SK-N-SH (cell line): ENCODE measurements at regions not wholly inside any gene's neighbourhood (a gene's known extent, or its start where the extent isn't known, plus 50 kb on each side); places are given as distances from the start of the nearest gene placed in this dataset.

Experiments
- CTCF ChIA-PET: fragments of 300-600, 350-600 bp; formaldehyde crosslinking; extraction: SDS; loops from one replicate; lab custom pipeline; 2021; lab: Yijun Ruan, JAX
- POLR2A ChIA-PET: fragments of 350-600 bp; sonication (Branson Sonifier 250); formaldehyde crosslinking; extraction: SDS; loops from one replicate; lab custom pipeline; 2020; ENCODE audit warnings: antibody characterized with exemption, inconsistent platforms; lab: Yijun Ruan, JAX
- DNase-seq: peaks from one replicate; pipeline ENCODE4 v3.0.0; 2012
- H2AFZ ChIP-seq: fragments of 200-600 bp; sonication (generic); 2 replicates; pipeline ENCODE4 v1.8.1; 2016; ENCODE audit warnings: antibody characterized with exemption, mild to moderate bottlenecking, low read depth
- H3F3A ChIP-seq: fragments of 200-600 bp; sonication (generic); replicated peaks from 2 replicates; pipeline ENCODE3; 2016; ENCODE audit warnings: antibody characterized with exemption, mild to moderate bottlenecking; ENCODE audit not compliant: insufficient read depth
- H3K27ac ChIP-seq, 2 experiments: fragments of 200-500 bp in 1 of 2; fragments of 200-600 bp in 1 of 2; sonication (Bioruptor generic) in 1 of 2; sonication (generic), shearing (Covaris generic) in 1 of 2; 2 replicates each; pipeline versions ENCODE4 v1.5.1 to v1.6.1; 2014 to 2016; ENCODE audit warnings: low read depth in 2 of 2, inconsistent platforms in 1 of 2, low read length in 1 of 2, mild to moderate bottlenecking in 1 of 2, mixed read lengths in 1 of 2
- H3K27me3 ChIP-seq: fragments of 200-600 bp; sonication (generic), shearing (Covaris generic); 2 replicates; pipeline ENCODE4 v1.6.1; 2016; ENCODE audit warnings: mixed run types; ENCODE audit not compliant: insufficient read depth
- H3K36me3 ChIP-seq, 2 experiments: fragments of 200-500 bp in 1 of 2; fragments of 200-600 bp in 1 of 2; sonication (Bioruptor generic) in 1 of 2; sonication (generic) in 1 of 2; replicated peaks in 1 of 2; 2 replicates each; pipeline versions ENCODE3 to v1.5.1; 2014 to 2016; ENCODE audit warnings: low read length in 1 of 2, mild to moderate bottlenecking in 1 of 2; ENCODE audit not compliant: insufficient read depth in 2 of 2, control insufficient read depth in 1 of 2
- H3K4me1 ChIP-seq, 2 experiments: fragments of 200-500 bp in 1 of 2; fragments of 200-600 bp in 1 of 2; sonication (Bioruptor generic) in 1 of 2; sonication (generic), shearing (Covaris generic) in 1 of 2; 2 replicates each; pipeline versions ENCODE4 v1.5.1 to v1.6.1; 2014 to 2016; ENCODE audit warnings: low read depth in 1 of 2, low read length in 1 of 2, mixed run types in 1 of 2; ENCODE audit not compliant: insufficient read depth in 2 of 2, control insufficient read depth in 1 of 2
- H3K4me2 ChIP-seq: fragments of 200-600 bp; sonication (generic), shearing (Covaris generic); 2 replicates; pipeline ENCODE4 v1.6.1; 2017; ENCODE audit warnings: mixed run types
- H3K4me3 ChIP-seq, 2 experiments: fragments of 200-500 bp in 1 of 2; fragments of 200-600 bp in 1 of 2; sonication (Bioruptor generic) in 1 of 2; sonication (generic), shearing (Covaris generic) in 1 of 2; 2 replicates each; pipeline versions ENCODE4 v1.5.1 to v1.8.1; 2014 to 2016; ENCODE audit warnings: low read depth in 2 of 2, inconsistent platforms in 1 of 2, low read length in 1 of 2, mild to moderate bottlenecking in 1 of 2, mixed read lengths in 1 of 2, moderate library complexity in 1 of 2
- H3K79me2 ChIP-seq: fragments of 200-600 bp; sonication (generic); 2 replicates; pipeline ENCODE4 v1.8.1; 2017; ENCODE audit warnings: mild to moderate bottlenecking; ENCODE audit not compliant: insufficient read depth
- H3K9ac ChIP-seq: fragments of 200-600 bp; sonication (generic); 2 replicates; pipeline ENCODE4 v1.6.1; 2017; ENCODE audit warnings: mixed run types
- H3K9me2 ChIP-seq: fragments of 200-600 bp; sonication (generic); 2 replicates; pipeline ENCODE4 v1.6.1; 2017; ENCODE audit warnings: mixed run types
- H3K9me3 ChIP-seq: fragments of 200-600 bp; sonication (generic); 2 replicates; pipeline ENCODE4 v1.6.1; 2017; ENCODE audit warnings: mixed run types, mild to moderate bottlenecking, moderate library complexity
- H4K20me1 ChIP-seq: fragments of 200-600 bp; sonication (generic); 2 replicates; pipeline ENCODE4 v1.6.1; 2017; ENCODE audit warnings: mild to moderate bottlenecking, mixed run types; ENCODE audit not compliant: insufficient read depth
- GABPA ChIP-seq: IDR thresholded peaks from 2 replicates; pipeline ENCODE4 v1.4.0; 2012; ENCODE audit warnings: low read depth, mild to moderate bottlenecking
- NFIC ChIP-seq: IDR thresholded peaks from 2 replicates; pipeline ENCODE4 v1.4.0; 2012; ENCODE audit warnings: borderline replicate concordance
- PBX3 ChIP-seq: IDR thresholded peaks from 2 replicates; pipeline ENCODE4; 2012
- TCF12 ChIP-seq: IDR thresholded peaks from 2 replicates; pipeline ENCODE4 v1.4.0; 2012
- WGBS: methylation state at CpG from one replicate; pipeline ENCODE4 v1.1.6; 2017; ENCODE audit warnings: low lambda C conversion rate; 5-methylcytosine and 5-hydroxymethylcytosine counted together
- TF ChIP-seq, protein P1 (sequence below): fragments of 150-350 bp; IDR thresholded peaks from 2 replicates; pipeline ENCODE4 v1.6.1; 2016; ENCODE audit warnings: mild to moderate bottlenecking, low read depth, low read length

DNA sequence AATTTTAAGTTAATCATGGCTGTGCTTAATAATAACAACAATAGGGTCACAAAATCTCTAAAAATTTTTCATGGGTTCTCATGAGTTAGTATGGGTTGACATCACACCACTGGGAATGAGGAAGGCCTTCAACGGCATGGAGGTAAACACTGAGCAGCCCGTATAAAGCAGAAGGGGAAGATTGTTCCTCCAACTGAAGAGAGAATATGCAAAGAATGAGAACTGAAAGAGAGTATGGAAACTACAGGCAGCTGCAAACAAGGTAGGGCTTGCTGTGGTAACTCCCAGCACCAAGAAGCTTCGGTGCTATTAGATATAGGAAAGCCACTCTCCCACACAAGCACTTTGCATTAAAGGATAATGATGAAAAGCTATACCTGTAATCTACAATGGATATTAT, 1242.3 kb upstream of the CELF4 start:
- H3K27ac ChIP-seq, result no peak overlapping the region
- WGBS, result 32% methylated on average over 3 of the region's 3 CpGs
- no peaks in the 10 kb centered on the region for H3K4me1 ChIP-seq
- no peak overlapping the region for H2AFZ ChIP-seq
- H4K20me1 ChIP-seq, result no peaks in the 10 kb centered on the region
- no peaks in the 10 kb centered on the region for H3F3A ChIP-seq
- H3K9ac ChIP-seq, result no peak overlapping the region
- TF ChIP-seq GABPA (no peak), PBX3 (no peak)
- TF ChIP-seq, protein P1, sequence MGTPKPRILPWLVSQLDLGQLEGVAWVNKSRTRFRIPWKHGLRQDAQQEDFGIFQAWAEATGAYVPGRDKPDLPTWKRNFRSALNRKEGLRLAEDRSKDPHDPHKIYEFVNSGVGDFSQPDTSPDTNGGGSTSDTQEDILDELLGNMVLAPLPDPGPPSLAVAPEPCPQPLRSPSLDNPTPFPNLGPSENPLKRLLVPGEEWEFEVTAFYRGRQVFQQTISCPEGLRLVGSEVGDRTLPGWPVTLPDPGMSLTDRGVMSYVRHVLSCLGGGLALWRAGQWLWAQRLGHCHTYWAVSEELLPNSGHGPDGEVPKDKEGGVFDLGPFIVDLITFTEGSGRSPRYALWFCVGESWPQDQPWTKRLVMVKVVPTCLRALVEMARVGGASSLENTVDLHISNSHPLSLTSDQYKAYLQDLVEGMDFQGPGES, result no peak
- H3K27me3 ChIP-seq, result no peaks in the 10 kb centered on the region
- ChIA-PET CTCF (no interaction called here), POLR2A (no interaction called here)
- no peak overlapping the region for H3K4me2 ChIP-seq
- no peak for DNase-seq
- no peaks in the 10 kb centered on the region for H3K79me2 ChIP-seq
- no peak overlapping the region for H3K4me3 ChIP-seq
- no peaks in the 10 kb centered on the region for H3K36me3 ChIP-seq
- H3K9me2 ChIP-seq, result no peaks in the 10 kb centered on the region
- no peaks in the 10 kb centered on the region for H3K9me3 ChIP-seq

GRCh38 chr18:38805256-38805655, 1239.7 kb upstream of the CELF4 start:
- Histone ChIP-seq H3K9me3 (no peaks in the 10 kb centered on the region), H3K4me2 (no peak overlapping the region), H4K20me1 (no peaks in the 10 kb centered on the region), H3K79me2 (no peaks in the 10 kb centered on the region), H3K9ac (no peak overlapping the region), H2AFZ (no peak overlapping the region), H3K9me2 (no peaks in the 10 kb centered on the region), H3K4me3 (no peak overlapping the region), H3K27me3 (no peaks in the 10 kb centered on the region), H3K36me3 (no peaks in the 10 kb centered on the region), H3K27ac (no peak overlapping the region), H3F3A (no peaks in the 10 kb centered on the region), H3K4me1 (no peaks in the 10 kb centered on the region)
- no peak for DNase-seq
- CTCF ChIA-PET, result interaction anchor here (0.6 kb wide), 1 partner anchor 724 kb away, joined by 4 read pairs; no protein-coding TSS in a partner anchor
- no peak for TF ChIP-seq TCF12
- 17% methylated on average over 1 of the region's 1 CpG for WGBS
- POLR2A ChIA-PET, result no interaction called here

GRCh38 chr18:38801640-38802039, 1236.0 kb upstream of the CELF4 start:
- H3K79me2 ChIP-seq, result no peaks in the 10 kb centered on the region
- no peaks in the 10 kb centered on the region for H3K27me3 ChIP-seq
- peaks cover 8% of the 10 kb centered on the region; the same call in 1 of the 2 replicates for H3K9me3 ChIP-seq
- H3K4me3 ChIP-seq, result no peak overlapping the region
- H4K20me1 ChIP-seq, result no peaks in the 10 kb centered on the region
- 17% methylated on average over 2 of the region's 2 CpGs for WGBS
- H3F3A ChIP-seq, result no peaks in the 10 kb centered on the region
- no peak for DNase-seq
- no peak overlapping the region for H3K4me2 ChIP-seq
- no peak overlapping the region for H3K27ac ChIP-seq
- no peak overlapping the region for H3K9ac ChIP-seq
- no peaks in the 10 kb centered on the region for H3K9me2 ChIP-seq
- H3K4me1 ChIP-seq, result no peaks in the 10 kb centered on the region
- no peaks in the 10 kb centered on the region for H3K36me3 ChIP-seq
- CTCF ChIA-PET, result no interaction called here
- no peak for TF ChIP-seq NFIC
- H2AFZ ChIP-seq, result no peak overlapping the region
- POLR2A ChIA-PET, result no interaction called here
